ENCODE measurements at regions not wholly inside any gene's neighbourhood (a gene's known extent, or its start where the extent isn't known, plus 50 kb on each side); places are given as distances from the start of the nearest gene placed in this dataset.
"Not testable (repeated sequence)": the region's sequence is repeated elsewhere in the genome, so short reads cannot be mapped to it uniquely, and the experiment has no call there.

GRCh38 chr18:71371951-71372605 is 1083.2 kb downstream of the SOCS6 start:
- Histone ChIP-seq H3K4me3 (no peak overlapping the region), H3K27ac (no peak overlapping the region), H3K27me3 (no peaks in the 10 kb centered on the region), H3K9me3 (no peaks in the 10 kb centered on the region), H3K36me3 (no peaks in the 10 kb centered on the region), H3K4me1 (no peaks in the 10 kb centered on the region)
- no peak for DNase-seq
- WGBS (ENCODE audit: insufficient coverage, low coverage, low lambda C conversion rate, missing lambda C conversion rate) = 48% methylated on average over 2 of the region's 2 CpGs
- TF ChIP-seq POLR2A (IDR thresholded peaks at IDR 0.05) (no peak), CTCF (IDR thresholded peaks at IDR 0.05) (no peak)
- intact Hi-C loops (cut with DNase I) = no loop called here
- no peak for ATAC-seq

- Histone ChIP-seq H3K4me1 (no peaks in the 10 kb centered on the region), H3K9me3 (peaks cover 0 to 1% (median 0%) of the 10 kb centered on the region in 4 donors), H3K27ac (no peak overlapping the region), H3K4me3 (no peak overlapping the region), H3K36me3 (no peaks in the 10 kb centered on the region), H3K27me3 (no peaks in the 10 kb centered on the region)
- intact Hi-C loops (cut with DNase I) = no loop called here
- no peak for TF ChIP-seq CTCF (IDR thresholded peaks at IDR 0.05)
- TF ChIP-seq POLR2A (IDR thresholded peaks at IDR 0.05) = no peak
- 49% methylated on average over 6 of the region's 7 CpGs for WGBS (ENCODE audit: insufficient coverage, low coverage, low lambda C conversion rate, missing lambda C conversion rate)
- no peak for ATAC-seq
- no peak for DNase-seq
Observed at GRCh38 chr18:71370671-71371445, 1082.0 kb downstream of the SOCS6 start.

GRCh38 chr18:71370095-71370494 is 1081.2 kb downstream of the SOCS6 start:
- Histone ChIP-seq H3K36me3 (no peaks in the 10 kb centered on the region), H3K27me3 (no peaks in the 10 kb centered on the region), H3K4me3 (no peak overlapping the region), H3K27ac (no peak overlapping the region), H3K9me3 (peaks cover 0 to 2% (median 0%) of the 10 kb centered on the region in 4 donors), H3K4me1 (no peaks in the 10 kb centered on the region)
- 55% methylated on average over 2 of the region's 2 CpGs for WGBS (ENCODE audit: insufficient coverage, low coverage, low lambda C conversion rate, missing lambda C conversion rate)
- DNase-seq = no peak
- no peak for ATAC-seq
- intact Hi-C loops (cut with DNase I) = no loop called here
- TF ChIP-seq CTCF (IDR thresholded peaks at IDR 0.05) (no peak), POLR2A (IDR thresholded peaks at IDR 0.05) (no peak)

GRCh38 chr18:71362140-71362539 is 1073.3 kb downstream of the SOCS6 start:
- no peak overlapping the region for H3K4me3 ChIP-seq
- H3K4me1 ChIP-seq = no peaks in the 10 kb centered on the region
- intact Hi-C loops (cut with DNase I) = no loop called here
- ATAC-seq = no peak
- no peaks in the 10 kb centered on the region for H3K27me3 ChIP-seq
- H3K27ac ChIP-seq = no peak overlapping the region
- WGBS (ENCODE audit: insufficient coverage, low coverage, low lambda C conversion rate, missing lambda C conversion rate) = 68% methylated on average over 4 of the region's 4 CpGs
- DNase-seq = no peak
- H3K36me3 ChIP-seq = no peaks in the 10 kb centered on the region
- TF ChIP-seq POLR2A (IDR thresholded peaks at IDR 0.05) (no peak), CTCF (IDR thresholded peaks at IDR 0.05) (no peak)
- H3K9me3 ChIP-seq = peaks cover 0 to 2% (median 0%) of the 10 kb centered on the region in 4 donors

- H3K4me1 ChIP-seq; H3K36me3 ChIP-seq; intact Hi-C loops (cut with DNase I); H3K27ac ChIP-seq; H3K9me3 ChIP-seq; DNase-seq; ATAC-seq; H3K4me3 ChIP-seq; H3K27me3 ChIP-seq: not testable (repeated sequence)
- 88% methylated on average over 3 of the region's 3 CpGs for WGBS (ENCODE audit: insufficient coverage, low coverage, low lambda C conversion rate, missing lambda C conversion rate)
Observed at GRCh38 chr18:71355599-71355998, 1066.8 kb downstream of the SOCS6 start.

All from right lobe of liver (tissue), 6 donors.